ENCODE measurements at regions not wholly inside any gene's neighbourhood (a gene's known extent, or its start where the extent isn't known, plus 50 kb on each side); places are given as distances from the start of the nearest gene placed in this dataset.

DNA sequence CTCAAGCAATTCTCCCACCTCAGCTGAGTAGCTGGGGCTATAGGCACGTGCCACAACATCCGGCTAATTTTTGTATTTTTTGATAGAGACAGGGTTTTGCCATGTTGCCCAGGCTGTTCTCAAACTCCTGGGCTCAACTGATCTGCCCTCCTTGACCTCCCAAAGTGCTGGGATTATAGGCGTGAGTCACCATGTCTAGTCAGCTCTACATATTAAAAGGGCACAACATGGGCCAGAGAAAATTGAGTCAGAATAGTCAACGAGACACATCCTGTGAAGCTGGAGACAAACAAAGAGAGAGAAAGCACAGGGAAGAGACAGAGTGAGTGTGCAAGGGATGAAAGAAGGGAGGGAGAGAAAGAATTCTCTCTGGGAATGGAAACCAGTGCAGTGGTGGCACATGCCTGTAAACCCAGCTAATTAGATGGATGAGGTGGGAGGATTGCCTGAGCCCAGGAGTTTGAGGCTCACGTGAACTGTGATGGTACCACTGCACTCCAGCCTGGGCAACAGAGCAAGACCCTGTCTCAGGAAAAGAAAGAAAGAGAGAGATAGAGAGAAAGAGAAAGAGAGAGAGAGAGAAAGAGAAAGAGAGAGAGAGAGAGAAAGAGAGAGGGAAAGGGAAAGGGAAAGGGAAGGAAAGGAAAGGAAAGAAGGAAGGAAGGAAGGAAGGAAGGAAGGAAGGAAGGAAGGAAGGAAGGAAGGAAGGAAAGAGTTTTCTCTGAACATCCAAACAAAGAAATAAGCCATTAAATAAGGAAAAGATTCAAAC is 107.2 kb upstream of the SLC25A36 start:
- H3K27ac ChIP-seq, result no peak overlapping the region
- peak; percentile 16 to 38 for DNase-seq
- H3K27me3 ChIP-seq, result peaks cover 6% of the 10 kb centered on the region; the same call in 1 of the 2 replicates
- no peaks in the 10 kb centered on the region for H3K36me3 ChIP-seq
- H3K4me1 ChIP-seq, result peaks cover 3% of the 10 kb centered on the region
- no peaks in the 10 kb centered on the region for H3K9me3 ChIP-seq (replicated peaks)
- H3K4me3 ChIP-seq, result no peak overlapping the region

GRCh38 chr3:140842984-140843649 is 98.5 kb upstream of the SLC25A36 start:
- Histone ChIP-seq H3K4me1 (peaks cover 7% of the 10 kb centered on the region), H3K9me3 (replicated peaks) (no peaks in the 10 kb centered on the region), H3K27ac (no peak overlapping the region), H3K4me3 (no peak overlapping the region), H3K36me3 (no peaks in the 10 kb centered on the region), H3K27me3 (peaks cover 3% of the 10 kb centered on the region; the same call in 1 of the 2 replicates)
- no peak for DNase-seq

GRCh38 chr3:140843656-140844055 is 98.0 kb upstream of the SLC25A36 start:
- Histone ChIP-seq H3K27ac (no peak overlapping the region), H3K27me3 (no peaks in the 10 kb centered on the region; the same call in 1 of the 2 replicates), H3K4me3 (no peak overlapping the region), H3K9me3 (replicated peaks) (no peaks in the 10 kb centered on the region), H3K36me3 (no peaks in the 10 kb centered on the region), H3K4me1 (peaks cover 11% of the 10 kb centered on the region)
- no peak for DNase-seq

DNA sequence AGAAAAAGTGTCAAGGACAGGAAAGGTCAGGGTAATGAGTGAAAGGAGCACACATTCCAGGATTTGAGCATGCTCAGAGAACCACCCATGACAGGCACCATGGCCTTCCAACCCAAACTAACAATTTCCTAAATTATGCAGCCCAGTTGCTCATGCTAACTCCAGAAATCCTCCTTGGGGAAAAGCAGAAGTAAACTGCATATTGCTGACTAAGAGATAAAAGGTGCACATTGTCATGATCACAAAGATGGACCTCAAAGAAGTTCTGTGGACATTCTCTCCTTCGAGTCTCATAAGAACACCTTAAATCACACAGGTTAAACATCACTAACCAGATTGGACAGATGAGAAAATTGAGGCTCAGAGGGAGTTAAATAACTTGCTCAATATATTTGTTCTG is 97.6 kb upstream of the SLC25A36 start:
- H3K9me3 ChIP-seq (replicated peaks), result no peaks in the 10 kb centered on the region
- peaks cover 15% of the 10 kb centered on the region for H3K4me1 ChIP-seq
- no peaks in the 10 kb centered on the region for H3K36me3 ChIP-seq
- no peak for DNase-seq
- no peak overlapping the region for H3K4me3 ChIP-seq
- H3K27ac ChIP-seq, result no peak overlapping the region
- H3K27me3 ChIP-seq, result no peaks in the 10 kb centered on the region; the same call in 1 of the 2 replicates

DNA sequence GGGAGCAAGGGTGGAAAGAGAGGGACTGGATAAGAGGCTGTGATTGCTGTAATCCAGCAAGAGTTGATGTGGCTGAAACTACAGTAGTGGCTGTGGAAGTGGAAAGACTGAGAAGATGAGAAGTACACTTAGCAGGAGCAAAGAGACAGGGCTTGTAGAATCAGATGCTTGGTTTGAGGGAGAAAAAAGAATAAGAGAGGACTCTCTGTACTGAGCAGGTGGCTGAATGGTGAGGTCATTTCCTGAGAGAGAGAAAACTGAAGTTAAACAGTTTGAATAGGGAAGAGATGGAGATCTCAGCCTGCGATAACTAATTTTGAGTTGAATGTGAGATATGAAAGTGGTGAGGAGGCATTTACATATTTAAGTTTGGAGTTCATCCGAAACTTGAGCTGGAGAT is 95.8 kb upstream of the SLC25A36 start:
- Histone ChIP-seq H3K9me3 (replicated peaks) (no peaks in the 10 kb centered on the region), H3K4me3 (no peak overlapping the region), H3K36me3 (no peaks in the 10 kb centered on the region), H3K27ac (no peak overlapping the region), H3K4me1 (peaks cover 28% of the 10 kb centered on the region), H3K27me3 (no peaks in the 10 kb centered on the region; the same call in 1 of the 2 replicates)
- no peak for DNase-seq

DNA sequence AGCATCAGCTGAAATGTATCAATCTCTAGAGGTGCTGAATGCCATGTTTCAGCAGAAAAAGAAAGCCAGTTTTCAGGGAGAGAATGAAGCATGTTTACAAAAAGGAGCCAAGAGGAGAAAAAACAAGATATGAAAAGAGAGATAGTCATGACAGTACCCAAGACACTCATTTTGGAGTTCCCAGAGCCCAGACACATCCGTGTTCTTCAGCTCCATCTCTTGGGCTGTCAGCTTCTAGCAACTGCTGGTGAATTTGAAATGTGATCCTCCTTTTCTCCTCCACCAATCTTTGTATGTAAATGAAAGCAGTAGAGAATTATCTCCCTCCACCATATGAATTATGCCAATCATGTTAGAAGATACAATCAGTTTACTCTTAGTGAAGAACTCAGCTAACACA is 93.0 kb upstream of the SLC25A36 start:
- peak in 1 of 2 experiments; percentile 12 for DNase-seq

DNA sequence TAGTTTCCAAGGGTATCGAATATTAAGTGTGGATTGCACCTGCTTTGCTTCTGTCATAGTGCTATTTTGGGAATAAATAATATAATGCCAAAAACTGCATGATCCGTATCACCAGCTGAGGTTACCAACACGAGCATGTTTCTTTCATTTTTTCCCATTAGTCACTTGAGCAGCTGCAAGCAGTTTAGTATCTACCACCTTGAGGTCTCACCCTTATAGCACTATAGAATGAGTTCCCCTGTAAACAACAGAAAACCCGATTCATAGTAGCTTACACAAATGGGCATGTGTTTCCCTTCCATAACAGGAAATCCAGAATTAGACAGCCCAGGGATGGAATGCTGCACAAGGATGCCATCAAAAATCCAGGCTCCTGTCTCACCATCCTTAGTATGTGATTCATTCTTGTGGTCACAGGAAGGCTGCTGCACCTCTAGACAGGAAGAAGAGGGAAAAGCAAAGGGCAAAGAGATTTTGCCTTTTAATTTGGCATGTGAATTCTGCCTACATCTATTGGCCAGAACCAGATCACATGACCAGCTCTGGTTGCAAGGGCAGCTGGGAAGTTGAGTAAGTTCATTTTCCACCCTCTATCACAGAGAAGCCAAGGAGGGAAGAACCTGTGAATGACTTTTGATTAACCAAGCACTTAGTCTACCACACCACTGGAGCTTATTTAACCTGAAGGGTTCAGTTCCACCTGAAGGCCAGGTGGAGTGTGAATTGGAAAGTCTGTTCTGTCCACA is 91.3 kb upstream of the SLC25A36 start:
- Histone ChIP-seq H3K27me3 (no peaks in the 10 kb centered on the region), H3K27ac (peak overlapping the region; percentile 60), H3K4me3 (no peak overlapping the region), H3K9me3 (replicated peaks) (no peaks in the 10 kb centered on the region), H3K4me1 (peaks cover 30% of the 10 kb centered on the region), H3K36me3 (no peaks in the 10 kb centered on the region)
- peak; percentile 65 to 75 for DNase-seq

More for the DNA sequence above, 93.0 kb upstream of the SLC25A36 start:
- no peaks in the 10 kb centered on the region for H3K9me3 ChIP-seq (replicated peaks)
- H3K36me3 ChIP-seq, result no peaks in the 10 kb centered on the region
- no peak overlapping the region for H3K27ac ChIP-seq
- peaks cover 30% of the 10 kb centered on the region for H3K4me1 ChIP-seq
- H3K4me3 ChIP-seq, result no peak overlapping the region
- H3K27me3 ChIP-seq, result no peaks in the 10 kb centered on the region

GRCh38 chr3:140854961-140855360 is 86.7 kb upstream of the SLC25A36 start:
- Histone ChIP-seq H3K27me3 (no peaks in the 10 kb centered on the region), H3K27ac (no peak overlapping the region), H3K36me3 (no peaks in the 10 kb centered on the region), H3K4me3 (no peak overlapping the region), H3K9me3 (replicated peaks) (no peaks in the 10 kb centered on the region), H3K4me1 (peaks cover 7% of the 10 kb centered on the region)
- DNase-seq, result no peak

GRCh38 chr3:140856905-140857304 is 84.7 kb upstream of the SLC25A36 start:
- DNase-seq, result no peak
- Histone ChIP-seq H3K36me3 (no peaks in the 10 kb centered on the region), H3K27ac (no peak overlapping the region), H3K4me3 (no peak overlapping the region), H3K4me1 (no peaks in the 10 kb centered on the region), H3K27me3 (no peaks in the 10 kb centered on the region), H3K9me3 (replicated peaks) (no peaks in the 10 kb centered on the region)

DNA sequence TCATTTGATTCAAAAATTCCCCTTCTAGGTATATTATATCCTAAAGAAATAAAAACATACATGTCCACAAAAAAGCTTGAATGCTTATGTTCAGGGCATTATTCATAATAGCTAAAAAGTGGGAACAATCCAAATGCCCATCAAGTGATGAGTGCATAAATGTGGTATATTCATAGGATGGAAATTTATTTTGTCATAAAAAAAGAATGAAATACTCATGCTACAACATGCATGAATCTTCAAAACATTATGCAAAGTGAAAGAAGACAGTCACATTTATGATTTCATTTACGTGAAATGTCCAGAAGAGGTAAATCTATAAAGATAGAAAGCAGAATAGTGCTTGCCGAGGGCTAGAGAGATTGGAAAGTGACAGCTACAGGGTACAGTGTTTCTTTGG is 83.6 kb upstream of the SLC25A36 start:
- Histone ChIP-seq H3K27me3 (no peaks in the 10 kb centered on the region), H3K4me1 (no peaks in the 10 kb centered on the region), H3K27ac (no peak overlapping the region), H3K36me3 (no peaks in the 10 kb centered on the region), H3K9me3 (replicated peaks) (no peaks in the 10 kb centered on the region), H3K4me3 (no peak overlapping the region)
- DNase-seq, result no peak

DNA sequence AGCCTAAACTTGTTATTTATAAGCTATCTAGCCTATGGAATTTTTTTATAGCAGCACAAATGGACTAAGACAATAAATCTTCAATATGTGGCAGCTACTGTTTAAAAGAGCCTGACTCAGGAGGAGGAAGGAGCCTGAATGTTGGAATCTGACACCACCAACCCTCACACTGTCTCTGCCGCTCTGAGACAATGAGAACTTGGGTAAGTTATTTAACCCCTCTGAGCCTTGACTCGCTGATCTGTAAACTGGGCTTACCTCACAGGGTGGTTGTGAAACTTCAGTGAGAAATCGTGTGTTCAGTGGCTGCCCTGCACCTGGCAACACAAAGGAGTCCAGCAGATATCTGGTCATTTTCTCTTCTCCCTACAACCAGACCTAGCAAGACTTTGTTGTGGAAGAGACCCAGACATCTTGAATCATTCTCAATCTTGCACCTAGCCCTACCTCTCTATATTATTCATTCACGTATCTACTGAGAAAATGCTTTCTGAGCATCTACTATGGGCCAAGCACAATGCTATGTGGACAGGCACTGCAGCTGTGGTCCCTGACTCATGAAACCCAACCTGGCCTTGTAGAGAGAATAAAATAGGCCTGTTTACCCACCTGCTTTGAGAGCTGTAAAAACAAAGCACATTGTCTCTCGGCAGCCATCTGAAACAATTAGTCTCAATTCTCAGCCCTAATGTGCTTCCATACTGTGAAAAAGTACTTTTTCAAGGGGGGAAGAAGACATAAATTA is 81.9 kb upstream of the SLC25A36 start:
- Histone ChIP-seq H3K27me3 (no peaks in the 10 kb centered on the region), H3K36me3 (no peaks in the 10 kb centered on the region), H3K9me3 (replicated peaks) (no peaks in the 10 kb centered on the region), H3K4me1 (no peaks in the 10 kb centered on the region), H3K27ac (no peak overlapping the region), H3K4me3 (no peak overlapping the region)
- DNase-seq, result peak in 1 of 2 experiments; percentile 29

- DNase-seq, result peak; percentile 64 to 84
- H3K27ac ChIP-seq, result no peak overlapping the region
- no peaks in the 10 kb centered on the region for H3K4me1 ChIP-seq
- H3K4me3 ChIP-seq, result no peak overlapping the region
- no peaks in the 10 kb centered on the region for H3K27me3 ChIP-seq
- H3K36me3 ChIP-seq, result no peaks in the 10 kb centered on the region
- no peaks in the 10 kb centered on the region for H3K9me3 ChIP-seq (replicated peaks)
Measured at GRCh38 chr3:140863580-140864009, 78.0 kb upstream of the SLC25A36 start.

GRCh38 chr3:140870351-140870750 is 71.3 kb upstream of the SLC25A36 start:
- no peak overlapping the region for H3K4me3 ChIP-seq
- no peak overlapping the region for H3K27ac ChIP-seq
- H3K36me3 ChIP-seq, result no peaks in the 10 kb centered on the region
- no peak for DNase-seq
- H3K27me3 ChIP-seq, result no peaks in the 10 kb centered on the region
- 0 out of 2 replicates have a peak, but pooled peaks cover 4% of the 10 kb centered on the region for H3K9me3 ChIP-seq (replicated peaks)
- H3K4me1 ChIP-seq, result no peaks in the 10 kb centered on the region

DNA sequence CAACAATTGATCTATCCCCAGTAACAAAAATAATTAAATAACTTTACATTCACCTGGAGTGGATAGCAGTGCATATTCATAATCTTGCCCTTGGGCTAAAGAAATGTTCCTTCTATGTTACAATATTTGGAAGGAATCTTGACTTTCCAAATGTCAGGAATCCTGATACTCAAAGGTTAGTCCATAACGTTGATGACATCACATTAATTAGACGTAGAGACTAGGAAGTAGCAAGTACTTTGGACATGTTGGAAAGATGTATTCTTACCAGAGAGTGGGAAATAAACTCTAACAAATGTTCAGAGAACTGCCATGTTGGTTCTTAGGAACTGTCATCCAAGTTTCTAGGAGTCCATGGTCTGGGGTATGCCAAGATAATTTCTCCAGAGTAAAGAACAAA is 70.6 kb upstream of the SLC25A36 start:
- H3K27me3 ChIP-seq, result no peaks in the 10 kb centered on the region
- H3K4me1 ChIP-seq, result no peaks in the 10 kb centered on the region
- no peak overlapping the region for H3K4me3 ChIP-seq
- 0 out of 2 replicates have a peak, but pooled peaks cover 4% of the 10 kb centered on the region for H3K9me3 ChIP-seq (replicated peaks)
- H3K36me3 ChIP-seq, result no peaks in the 10 kb centered on the region
- no peak for DNase-seq
- no peak overlapping the region for H3K27ac ChIP-seq

Measured in SJCRH30 (cell line).